SW 1271 (cell line): ENCODE measurements at regions not wholly inside any gene's neighbourhood (a gene's known extent, or its start where the extent isn't known, plus 50 kb on each side); places are given as distances from the start of the nearest gene placed in this dataset.
"Not testable (repeated sequence)": the region's sequence is repeated elsewhere in the genome, so short reads cannot be mapped to it uniquely, and the experiment has no call there.

ENCODE experiments used
- DNase-seq, 2 experiments: peaks; one replicate each; lab custom pipeline; 2025; lab: John Stamatoyannopoulos, UW

DNA sequence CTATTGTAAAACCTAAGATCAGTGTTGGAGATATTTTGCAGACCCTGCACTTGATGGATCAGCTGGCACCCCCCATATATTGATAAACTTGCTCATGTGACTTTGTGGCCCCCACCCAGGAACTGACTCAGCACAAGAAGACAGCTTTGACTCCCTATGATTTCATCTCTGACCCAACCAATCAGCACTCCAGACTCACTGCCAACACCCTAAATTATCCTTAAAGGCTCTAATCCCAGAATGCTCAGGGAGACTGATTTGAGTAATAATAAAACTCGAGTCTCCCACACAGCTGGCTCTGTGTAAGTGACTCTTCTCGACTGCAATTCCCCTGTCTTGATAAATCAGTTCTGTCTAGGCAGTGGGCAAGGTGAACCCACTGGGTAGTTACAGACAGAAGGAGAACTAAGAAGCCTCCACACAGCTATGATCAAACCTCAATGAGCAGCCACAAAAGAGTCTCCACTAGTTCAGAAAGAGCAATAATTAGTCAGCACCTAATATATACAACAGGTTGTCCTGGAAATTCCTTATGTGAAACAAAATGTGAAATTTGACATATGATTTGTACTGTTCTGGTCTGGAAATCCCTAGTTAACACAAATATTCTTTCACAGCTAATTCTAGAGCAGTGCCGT, 52.2 kb downstream of the ACTL7B start:
- DNase-seq: no peak

DNA sequence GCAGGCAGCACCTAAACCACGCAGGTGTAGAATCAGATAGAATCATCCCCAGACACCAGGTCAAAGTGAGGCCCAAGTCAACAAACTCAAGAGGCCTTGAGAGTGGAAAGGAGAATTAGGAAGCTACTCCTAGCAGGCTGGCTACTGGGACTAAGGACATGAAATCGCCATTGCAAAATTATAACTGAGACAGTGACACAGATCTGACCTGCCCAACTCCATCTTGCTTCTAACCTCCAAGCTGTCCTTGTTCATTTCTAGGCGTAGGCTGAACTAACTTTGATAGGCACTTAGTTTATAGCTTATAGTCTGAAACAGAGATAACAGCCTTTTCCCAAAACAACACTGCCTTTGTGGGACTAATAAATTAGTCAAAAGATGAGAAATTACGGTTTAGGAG, 52.8 kb downstream of the ACTL7B start:
- DNase-seq: no peak

DNA sequence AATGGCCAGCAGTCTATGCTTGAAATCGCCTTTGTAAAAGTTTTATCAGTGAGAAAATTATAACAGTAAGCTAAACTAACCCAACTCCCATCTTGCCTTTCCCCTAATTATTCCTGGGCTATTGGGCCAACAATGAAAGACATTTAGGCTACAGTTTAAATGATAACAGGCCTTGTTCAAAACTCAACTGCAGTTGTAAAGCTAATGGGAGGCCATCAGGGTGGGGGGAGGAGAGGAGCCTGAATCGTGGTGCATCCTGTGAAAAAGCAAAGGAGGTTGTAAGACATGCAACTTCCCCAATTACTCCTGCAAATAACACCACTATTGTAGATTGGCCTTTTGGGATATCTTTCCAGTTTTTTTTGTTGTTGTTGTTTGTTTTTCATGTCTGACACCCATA, 53.8 kb downstream of the ACTL7B start:
- no peak for DNase-seq

DNA sequence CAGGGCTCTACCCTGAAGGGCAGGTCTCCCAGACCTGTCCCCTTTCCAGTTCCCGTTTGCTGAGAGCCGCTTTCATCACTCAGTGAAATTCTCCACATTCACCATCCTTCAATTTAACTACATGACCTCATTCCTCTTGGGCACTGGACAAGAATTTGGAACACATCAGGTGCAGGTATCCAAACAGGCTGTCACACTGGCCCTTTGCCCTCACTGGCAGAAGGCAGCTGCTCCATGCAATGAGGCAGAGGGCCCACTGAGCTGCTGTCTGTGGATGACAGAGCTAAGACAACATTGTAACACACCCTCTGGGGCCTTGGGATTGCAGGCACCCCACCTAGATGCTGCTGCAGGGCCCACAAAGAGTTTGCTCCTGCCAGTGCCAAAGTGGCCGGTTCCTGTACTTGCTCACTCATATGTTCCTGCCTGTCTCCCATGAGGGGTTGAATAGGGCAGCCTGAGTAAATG, 55.1 kb downstream of the ACTL7B start:
- no peak for DNase-seq

- no peak for DNase-seq
Measured at GRCh38 chr9:108793573-108793972, 62.2 kb downstream of the ACTL7B start.

DNA sequence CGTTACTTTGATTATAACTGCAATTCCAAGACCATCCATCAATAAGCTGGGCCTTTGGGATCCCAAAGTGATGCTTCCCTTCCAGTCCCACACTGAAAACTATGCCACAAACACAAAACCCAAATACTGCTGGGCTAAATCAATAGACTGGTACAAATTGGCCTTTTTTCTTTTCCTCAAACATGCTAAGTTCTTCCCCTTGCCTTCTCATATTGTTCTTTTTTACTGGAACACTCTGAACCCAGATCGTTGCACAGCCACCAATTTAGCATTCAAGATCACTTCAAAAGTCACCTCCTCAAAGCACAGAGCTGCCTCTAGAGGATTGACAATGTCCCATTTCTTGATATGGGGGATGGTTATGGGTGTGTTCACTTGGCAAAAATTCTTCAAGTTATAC, 66.0 kb downstream of the ACTL7B start:
- no peak for DNase-seq

DNA sequence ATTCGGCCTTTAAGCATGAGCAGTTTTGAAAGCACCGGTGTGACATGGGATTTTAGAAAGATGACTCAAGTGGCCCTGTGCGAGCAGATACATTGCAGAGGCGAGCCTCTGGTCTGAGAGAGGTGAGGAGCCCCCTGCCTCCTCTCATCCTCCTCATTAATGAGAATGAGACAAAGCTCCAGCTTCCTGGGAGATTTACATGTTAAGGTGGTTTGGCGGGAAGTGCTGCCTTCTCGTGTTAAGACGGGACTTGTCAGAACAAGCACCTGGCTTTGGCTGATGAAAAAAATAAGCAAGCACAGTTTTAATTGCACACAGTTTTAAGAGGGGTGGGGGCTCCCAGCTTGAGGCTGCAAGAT, 68.1 kb downstream of the ACTL7B start:
- no peak for DNase-seq

- no peak for DNase-seq
Measured at GRCh38 chr9:108786901-108787689, 68.7 kb downstream of the ACTL7B start.

- no peak for DNase-seq
Measured at GRCh38 chr9:108786322-108786721, 69.5 kb downstream of the ACTL7B start.

- no peak for DNase-seq
Measured at GRCh38 chr9:108784998-108785397, 70.8 kb downstream of the ACTL7B start.

GRCh38 chr9:108783731-108784495, 71.9 kb downstream of the ACTL7B start:
- no peak for DNase-seq

- DNase-seq: no peak
Measured at GRCh38 chr9:108783326-108783725, 72.5 kb downstream of the ACTL7B start.

DNA sequence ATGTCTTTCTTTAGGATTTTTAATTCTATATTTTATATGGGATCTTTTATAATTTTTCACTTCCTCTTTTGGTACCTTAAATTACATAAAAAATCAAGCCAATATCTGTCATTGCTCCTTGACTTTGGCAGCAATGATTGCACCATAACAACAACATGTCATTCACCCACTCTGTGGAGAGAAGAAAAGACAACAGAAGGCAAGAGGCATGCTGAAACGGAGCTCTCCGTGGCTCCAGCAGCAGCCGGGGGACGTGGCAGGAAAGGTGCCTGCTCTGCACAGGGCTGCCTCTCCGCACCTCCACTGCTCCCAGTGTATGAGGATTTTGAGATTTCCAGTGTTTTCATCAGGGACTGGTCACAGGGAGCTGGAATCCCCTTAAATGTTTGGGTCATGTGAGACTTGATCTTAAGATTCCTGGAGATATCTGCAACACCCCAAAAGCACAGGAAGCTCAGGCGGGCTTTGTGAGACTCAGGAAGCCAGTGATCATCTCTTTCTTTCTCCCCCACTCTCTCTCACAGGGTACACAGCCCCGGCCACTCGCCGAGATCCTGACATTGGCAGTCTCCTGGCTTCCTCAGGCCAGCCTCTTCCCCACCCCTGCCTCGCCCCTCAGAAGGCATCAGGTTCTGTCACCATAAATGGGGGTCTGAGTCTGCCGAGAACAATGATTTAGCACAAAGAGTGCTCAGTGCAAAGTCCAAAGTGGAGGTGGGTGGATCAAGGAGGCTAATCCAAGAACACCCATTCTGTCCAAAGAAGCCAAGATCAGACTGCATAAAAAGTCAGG, 74.6 kb downstream of the ACTL7B start:
- DNase-seq: no peak

GRCh38 chr9:108779551-108780325, 76.0 kb downstream of the ACTL7B start:
- no peak for DNase-seq

GRCh38 chr9:108776920-108777639, 78.7 kb downstream of the ACTL7B start:
- DNase-seq: no peak

GRCh38 chr9:108775901-108776306, 79.9 kb downstream of the ACTL7B start:
- DNase-seq: no peak

- DNase-seq: not testable (repeated sequence)
Measured at GRCh38 chr9:108774088-108774487, 81.7 kb downstream of the ACTL7B start.

DNA sequence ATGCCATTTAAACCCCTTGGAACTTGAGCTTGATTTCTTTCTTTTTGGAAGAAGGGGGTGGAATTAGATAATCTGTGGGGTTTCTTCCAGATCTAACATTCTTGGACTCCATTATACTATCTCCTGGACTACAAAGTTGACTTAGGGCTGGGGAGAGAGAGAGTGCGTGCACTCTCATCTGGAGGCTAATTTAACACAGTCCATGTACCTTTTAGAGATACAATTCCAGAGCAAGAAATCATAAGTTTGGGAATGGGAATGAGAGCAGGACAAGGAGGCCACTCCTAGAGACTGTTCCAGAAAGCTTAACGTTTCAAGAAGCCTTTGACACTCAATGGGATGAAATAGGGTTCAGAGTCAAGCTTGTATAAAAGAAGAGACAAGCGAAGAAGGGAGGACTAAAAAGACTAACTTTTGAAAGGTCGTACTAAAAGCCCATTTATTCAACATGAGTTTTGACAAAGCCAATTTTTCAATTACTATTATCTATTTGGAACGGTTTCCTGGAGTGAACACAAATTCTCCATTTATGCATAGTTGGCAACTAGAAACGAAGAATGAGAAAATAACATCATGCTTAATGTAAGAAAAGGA, 83.4 kb downstream of the ACTL7B start:
- no peak for DNase-seq

GRCh38 chr9:108768744-108769143, 87.0 kb downstream of the ACTL7B start:
- DNase-seq: no peak

DNA sequence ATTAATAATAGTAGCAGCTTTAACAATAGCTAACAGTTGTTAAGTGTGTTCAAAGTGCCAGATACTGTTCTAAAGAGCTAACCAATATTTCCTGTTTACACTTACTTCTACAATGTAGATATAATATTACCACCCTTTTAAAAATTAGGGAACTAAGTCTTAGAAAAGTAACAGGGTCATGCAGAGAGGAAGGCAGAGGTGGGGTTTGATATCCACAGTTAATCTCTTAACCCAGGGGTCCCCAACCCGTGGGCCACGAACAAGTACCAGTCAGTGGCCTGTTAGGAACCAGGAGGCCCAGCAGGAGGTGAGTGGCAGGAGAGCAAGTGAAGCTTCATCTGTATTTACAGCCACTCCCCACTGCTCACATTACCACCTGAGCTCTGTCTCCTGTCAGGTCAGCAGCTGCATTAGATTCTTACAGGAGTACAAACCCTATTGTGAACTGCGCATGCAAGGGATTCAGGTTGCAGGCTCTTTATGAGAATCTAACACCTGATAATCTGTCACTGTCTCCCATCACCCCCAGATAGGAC, 89.1 kb downstream of the ACTL7B start:
- DNase-seq: no peak
